Activated naive CD4-positive, alpha-beta T cell treated with anti-CD3 and anti-CD28 coated beads, Interleukin-2, amount 50 U/mL, for 72 hours (primary cell): ENCODE measurements at regions not wholly inside any gene's neighbourhood (a gene's known extent, or its start where the extent isn't known, plus 50 kb on each side); places are given as distances from the start of the nearest gene placed in this dataset.

Experiments
- ATAC-seq, 2 donors: fragments of 150-1000 bp; cut with Tn5 transposase; 2 replicates each; pipeline ENCODE4 v1.10.0; 2021; ENCODE audit warnings: mild to moderate bottlenecking in 2 of 2, moderate library complexity in 2 of 2
- DNase-seq, 2 donors: peaks; one replicate each; pipeline ENCODE4 v3.0.0; 2021 to 2022; ENCODE audit warnings: low spot score in 2 of 2
- H3K27ac Mint-ChIP-seq, 2 donors: one replicate each; pipeline ENCODE4 v1.8.0; 2022; ENCODE audit warnings: mild to moderate bottlenecking in 2 of 2, mixed read lengths in 2 of 2
- H3K36me3 Mint-ChIP-seq, 2 donors: one replicate each; pipeline ENCODE4 v1.8.0; 2022; ENCODE audit warnings: mixed read lengths in 2 of 2
- H3K9me3 Mint-ChIP-seq, 2 donors: one replicate each; pipeline ENCODE4 v1.8.0; 2022; ENCODE audit warnings: mixed read lengths in 2 of 2

DNA sequence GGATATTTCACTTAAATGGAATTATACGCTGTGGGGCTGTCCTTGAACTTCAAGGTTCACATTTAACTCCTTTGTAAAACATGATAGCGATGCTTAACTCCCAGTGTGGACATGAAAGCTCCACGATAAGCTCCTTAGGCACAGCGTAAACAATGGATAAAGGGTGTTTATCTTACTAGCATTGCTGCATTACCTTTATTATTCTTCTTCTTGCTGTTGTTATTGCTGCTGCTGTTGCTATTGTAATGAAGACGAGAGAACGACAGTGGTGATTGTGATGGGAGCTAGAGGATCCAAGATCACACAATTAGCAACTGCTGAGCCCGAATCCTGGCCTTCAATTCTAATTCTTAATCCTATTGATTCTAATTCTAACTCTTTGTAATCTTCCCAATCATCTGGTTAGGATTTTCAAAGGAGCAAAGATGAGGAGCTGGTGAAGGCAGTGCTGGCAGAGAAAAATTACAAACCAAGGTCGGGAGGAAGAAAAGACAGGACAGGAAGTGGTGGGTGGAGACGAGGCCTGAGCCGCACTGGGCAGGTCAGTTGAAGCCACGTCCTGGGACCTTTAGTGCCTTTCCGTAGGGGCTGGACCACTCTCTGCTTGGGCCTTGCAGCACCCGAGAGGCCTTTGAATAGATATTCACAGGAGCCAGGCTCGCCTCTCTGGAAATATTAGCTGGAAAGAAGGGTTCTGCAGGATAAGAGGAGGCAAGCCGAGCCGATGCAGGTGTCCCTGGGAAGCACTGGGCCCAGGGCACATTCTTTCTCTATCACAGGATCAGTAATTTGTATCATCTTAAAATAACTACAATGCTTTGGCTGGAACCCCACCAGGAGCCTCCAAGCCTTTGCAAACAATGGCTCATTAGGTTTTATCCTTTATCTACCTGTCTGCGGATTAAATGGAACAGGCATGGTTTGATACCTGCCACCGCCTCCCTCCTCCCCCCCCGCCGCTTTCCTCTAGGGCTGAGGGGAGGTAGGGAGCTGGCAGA, 571.6 kb downstream of the AJAP1 start:
- ATAC-seq = no peak
- Mint-ChIP-seq H3K9me3 (no peaks in the 10 kb centered on the region), H3K36me3 (peaks cover 0 to 5% of the 10 kb centered on the region in 2 donors)

GRCh38 chr1:5223206-5223605, 568.8 kb downstream of the AJAP1 start:
- ATAC-seq = no peak
- H3K9me3 Mint-ChIP-seq = no peaks in the 10 kb centered on the region
- peaks cover 0 to 5% of the 10 kb centered on the region in 2 donors for H3K36me3 Mint-ChIP-seq
- DNase-seq = no peak
- H3K27ac Mint-ChIP-seq = no peak overlapping the region

More for the DNA sequence above, 571.6 kb downstream of the AJAP1 start:
- H3K27ac Mint-ChIP-seq = no peak overlapping the region
- DNase-seq = no peak

- Mint-ChIP-seq H3K36me3 (no peaks in the 10 kb centered on the region), H3K27ac (no peak overlapping the region), H3K9me3 (no peaks in the 10 kb centered on the region)
- ATAC-seq = no peak
- DNase-seq = no peak
These were observed 568.2 kb downstream of the AJAP1 start for GRCh38 chr1:5222626-5223025.

DNA sequence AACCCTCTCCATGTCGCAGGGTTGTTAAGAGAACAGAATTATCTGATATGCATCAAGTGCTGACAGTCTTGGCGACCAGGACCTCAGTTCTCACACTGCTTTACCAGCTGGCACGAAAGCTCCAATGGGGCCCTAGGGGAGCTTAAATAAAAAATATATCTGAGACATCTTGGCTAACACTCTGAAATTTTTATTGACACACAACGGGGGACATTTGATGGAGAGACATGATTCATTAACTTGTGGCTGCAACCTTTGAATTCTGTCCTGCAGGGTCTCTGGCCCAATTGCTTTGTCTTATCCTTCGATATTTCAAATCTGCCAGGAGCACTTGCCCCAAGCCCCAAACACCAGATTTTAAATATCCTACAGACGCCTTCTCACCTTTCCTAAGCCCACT, 567.0 kb downstream of the AJAP1 start:
- no peaks in the 10 kb centered on the region for H3K9me3 Mint-ChIP-seq

DNA sequence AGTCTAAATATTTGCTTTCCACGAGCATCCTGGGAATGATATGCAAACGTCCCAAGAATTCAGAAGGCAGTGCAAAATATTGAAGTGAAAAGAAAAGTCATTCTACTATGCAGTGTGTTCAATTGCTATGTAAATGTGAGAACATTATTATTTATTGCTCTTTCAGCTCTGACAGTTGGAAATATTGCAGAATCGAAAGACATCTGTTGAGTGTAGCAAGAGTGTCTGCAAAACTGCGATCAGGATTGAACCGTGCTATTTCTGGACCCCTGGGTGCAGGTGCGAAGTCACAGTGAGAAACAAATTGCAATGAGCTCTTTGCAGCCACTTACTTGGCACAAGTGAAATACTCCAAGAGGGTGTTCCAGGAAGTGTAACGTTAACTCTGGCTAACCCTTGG, 566.4 kb downstream of the AJAP1 start:
- ATAC-seq (no peak), DNase-seq (no peak)
- H3K27ac Mint-ChIP-seq = no peak overlapping the region
- no peaks in the 10 kb centered on the region for H3K9me3 Mint-ChIP-seq
- no peaks in the 10 kb centered on the region for H3K36me3 Mint-ChIP-seq

More for the DNA sequence above, 567.0 kb downstream of the AJAP1 start:
- H3K36me3 Mint-ChIP-seq = no peaks in the 10 kb centered on the region
- no peak overlapping the region for H3K27ac Mint-ChIP-seq
- no peak for ATAC-seq
- no peak for DNase-seq

DNA sequence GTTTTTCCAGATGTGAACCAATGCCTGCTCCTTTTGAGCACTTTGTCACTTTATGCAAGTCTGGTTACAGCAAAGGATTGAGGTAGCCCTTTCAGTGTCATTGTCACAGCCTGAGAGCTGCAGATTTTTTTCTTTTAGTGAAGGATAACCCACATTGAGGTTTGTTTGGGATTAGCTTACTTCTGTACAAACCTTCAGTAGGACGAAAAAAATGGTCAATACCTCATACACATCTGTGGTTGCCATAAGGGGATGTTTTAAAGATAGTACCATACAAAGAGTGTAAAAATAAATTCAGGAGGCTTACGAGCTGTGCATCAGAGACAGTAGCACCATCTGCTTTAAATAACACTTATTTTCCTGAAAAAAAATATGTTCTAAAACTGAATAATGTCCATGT, 566.0 kb downstream of the AJAP1 start:
- Mint-ChIP-seq H3K36me3 (no peaks in the 10 kb centered on the region), H3K9me3 (no peaks in the 10 kb centered on the region), H3K27ac (no peak overlapping the region)
- no peak for ATAC-seq
- no peak for DNase-seq

- H3K36me3 Mint-ChIP-seq = peaks cover 4 to 6% of the 10 kb centered on the region in 2 donors
- no peak overlapping the region for H3K27ac Mint-ChIP-seq
- ATAC-seq (no peak), DNase-seq (no peak)
- peaks cover 0 to 15% of the 10 kb centered on the region in 2 donors for H3K9me3 Mint-ChIP-seq
These were observed 545.6 kb downstream of the AJAP1 start for GRCh38 chr1:5200006-5200405.

GRCh38 chr1:5198328-5198727, 543.9 kb downstream of the AJAP1 start:
- Mint-ChIP-seq H3K9me3 (peaks cover 0 to 11% of the 10 kb centered on the region in 2 donors), H3K36me3 (peaks cover 0 to 4% of the 10 kb centered on the region in 2 donors)

DNA sequence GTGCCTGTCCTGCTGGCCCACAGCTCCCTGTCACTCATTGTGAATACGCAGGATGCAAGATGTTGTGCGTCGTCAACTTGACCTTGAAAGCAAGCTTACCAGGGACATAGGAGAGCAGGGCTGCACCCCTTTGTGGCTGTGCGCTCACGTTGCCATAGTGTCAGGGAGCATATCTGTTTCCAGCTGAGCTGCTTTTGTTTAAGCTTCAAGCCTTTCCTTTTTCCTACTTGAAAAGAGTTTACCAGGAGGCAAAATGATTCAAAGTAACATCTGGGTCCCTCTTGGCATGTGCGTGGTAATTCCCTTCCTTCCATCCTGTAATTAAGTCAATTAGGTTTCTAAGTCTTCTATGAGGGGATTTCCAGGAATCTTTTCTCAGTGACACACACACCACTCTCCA, 537.1 kb downstream of the AJAP1 start:
- Mint-ChIP-seq H3K9me3 (no peaks in the 10 kb centered on the region), H3K36me3 (no peaks in the 10 kb centered on the region), H3K27ac (no peak overlapping the region)
- no peak for DNase-seq
- no peak for ATAC-seq

More at GRCh38 chr1:5198328-5198727, 543.9 kb downstream of the AJAP1 start:
- H3K27ac Mint-ChIP-seq = no peak overlapping the region
- DNase-seq = no peak
- no peak for ATAC-seq

- H3K27ac Mint-ChIP-seq = no peak overlapping the region
- H3K9me3 Mint-ChIP-seq = no peaks in the 10 kb centered on the region
- H3K36me3 Mint-ChIP-seq = no peaks in the 10 kb centered on the region
- ATAC-seq (no peak), DNase-seq (no peak)
These were observed 535.0 kb downstream of the AJAP1 start for GRCh38 chr1:5189384-5189783.

GRCh38 chr1:5165762-5166161, 511.4 kb downstream of the AJAP1 start:
- DNase-seq = no peak
- ATAC-seq = no peak
- no peak overlapping the region for H3K27ac Mint-ChIP-seq
- peaks cover 0 to 5% of the 10 kb centered on the region in 2 donors for H3K9me3 Mint-ChIP-seq
- peaks cover 4 to 6% of the 10 kb centered on the region in 2 donors for H3K36me3 Mint-ChIP-seq

DNA sequence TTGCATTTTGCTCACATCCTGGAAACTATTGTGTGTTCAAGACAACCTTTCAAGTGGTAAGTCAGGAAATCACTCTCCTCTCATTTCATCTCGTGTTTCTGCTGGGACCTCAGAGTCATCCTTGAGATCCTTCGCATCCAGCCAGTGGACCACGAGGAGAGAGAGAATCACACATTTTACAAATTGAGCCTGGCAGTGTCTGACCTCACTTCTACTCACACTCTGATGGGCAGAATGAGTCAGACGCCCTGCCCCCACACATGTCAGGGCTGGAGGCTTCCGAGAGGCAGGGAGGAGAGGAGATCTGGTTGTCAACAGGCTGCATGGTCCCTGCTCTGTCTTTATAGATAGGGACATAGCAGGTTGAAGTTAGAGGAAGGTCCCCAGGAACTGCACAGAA, 509.7 kb downstream of the AJAP1 start:
- Mint-ChIP-seq H3K36me3 (no peaks in the 10 kb centered on the region), H3K9me3 (peaks cover 5 to 6% of the 10 kb centered on the region in 2 donors), H3K27ac (no peak overlapping the region)
- DNase-seq = peak in 1 of 2 donors; percentile 13
- peak; percentile 65 to 85 for ATAC-seq

DNA sequence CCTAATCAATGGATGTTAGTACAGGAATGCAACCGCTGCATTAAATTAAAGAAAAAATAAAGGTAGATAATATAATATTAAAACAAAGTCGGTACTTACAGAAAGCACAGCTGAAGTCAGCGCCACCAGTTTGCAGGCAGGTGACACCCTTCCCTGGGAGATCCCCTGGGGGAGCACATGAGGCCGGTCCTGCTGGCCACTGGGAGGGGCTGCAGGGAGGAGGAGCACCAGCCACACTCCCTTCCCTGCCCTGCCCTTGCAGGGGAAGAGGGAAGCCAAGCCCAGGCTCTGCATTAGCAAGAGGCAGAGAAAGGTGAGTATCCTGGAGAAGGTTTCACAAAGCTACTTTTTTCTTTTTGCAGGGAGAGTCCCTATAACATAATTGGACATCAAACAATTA, 507.0 kb downstream of the AJAP1 start:
- ATAC-seq (no peak), DNase-seq (no peak)
- Mint-ChIP-seq H3K27ac (no peak overlapping the region), H3K36me3 (no peaks in the 10 kb centered on the region), H3K9me3 (peaks cover 5 to 6% of the 10 kb centered on the region in 2 donors)

- DNase-seq = no peak
- H3K9me3 Mint-ChIP-seq = peaks cover 10 to 24% of the 10 kb centered on the region in 2 donors
- H3K27ac Mint-ChIP-seq = no peak overlapping the region
- H3K36me3 Mint-ChIP-seq = peaks cover 12 to 14% of the 10 kb centered on the region in 2 donors
- ATAC-seq = no peak
These were observed 502.8 kb downstream of the AJAP1 start for GRCh38 chr1:5157175-5157574.

DNA sequence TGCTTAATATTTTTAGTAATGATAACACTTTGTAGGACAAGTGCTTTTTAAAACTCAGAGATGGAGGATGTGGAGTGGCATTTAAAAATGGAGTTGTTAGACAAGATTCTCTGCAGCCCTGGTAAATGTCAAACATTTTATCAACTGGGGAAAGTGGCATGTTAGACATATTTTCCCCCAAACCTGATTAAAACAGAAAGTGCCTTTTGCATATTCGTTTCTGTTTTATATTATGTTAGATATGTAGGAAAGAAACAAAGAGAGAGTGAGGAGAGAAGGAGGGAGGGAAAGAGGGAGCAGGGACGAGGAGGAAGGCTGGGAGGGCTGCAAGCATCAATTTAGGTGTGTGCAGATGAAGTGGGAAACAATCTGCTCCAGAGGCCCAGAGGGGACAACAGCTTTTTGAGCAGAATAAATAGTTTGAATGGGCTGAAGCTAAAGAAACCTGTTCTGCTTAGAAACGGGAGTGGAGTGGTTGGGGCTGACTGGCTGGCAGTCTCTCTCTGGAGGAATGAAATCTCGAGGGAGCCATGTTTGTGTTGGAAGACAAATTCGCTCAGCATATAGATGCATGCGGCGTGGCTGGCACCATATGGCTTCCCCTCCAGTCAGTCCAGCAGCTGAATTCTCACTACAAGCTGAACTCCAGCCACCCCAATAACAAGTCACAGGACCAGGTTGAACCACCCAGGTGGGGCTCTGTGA, 502.2 kb downstream of the AJAP1 start:
- peaks cover 12 to 14% of the 10 kb centered on the region in 2 donors for H3K36me3 Mint-ChIP-seq
- DNase-seq = no peak
- no peak for ATAC-seq
- no peak overlapping the region for H3K27ac Mint-ChIP-seq
- H3K9me3 Mint-ChIP-seq = peaks cover 10 to 24% of the 10 kb centered on the region in 2 donors

DNA sequence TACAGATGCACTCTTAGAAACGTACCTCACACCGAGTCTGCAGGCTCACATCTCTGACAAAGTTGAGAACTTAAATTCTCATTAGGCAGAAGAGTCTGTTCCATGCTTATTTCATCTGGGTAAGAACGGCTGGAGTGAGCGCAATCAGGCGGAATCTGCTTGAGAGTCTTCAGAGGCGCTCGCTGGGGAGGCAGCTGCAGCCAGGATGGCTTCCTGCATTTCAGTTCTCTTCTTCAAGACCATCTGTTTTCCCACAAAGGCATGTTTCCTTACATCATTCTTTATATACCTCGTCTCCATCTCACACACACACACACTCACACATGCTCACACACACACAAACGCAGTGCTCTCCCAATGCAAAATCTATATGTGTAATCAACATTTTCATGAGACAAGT, 497.1 kb downstream of the AJAP1 start:
- H3K9me3 Mint-ChIP-seq = peaks cover 5 to 18% of the 10 kb centered on the region in 2 donors
- DNase-seq (no peak), ATAC-seq (no peak)
- no peak overlapping the region for H3K27ac Mint-ChIP-seq
- H3K36me3 Mint-ChIP-seq = peaks cover 12 to 14% of the 10 kb centered on the region in 2 donors

DNA sequence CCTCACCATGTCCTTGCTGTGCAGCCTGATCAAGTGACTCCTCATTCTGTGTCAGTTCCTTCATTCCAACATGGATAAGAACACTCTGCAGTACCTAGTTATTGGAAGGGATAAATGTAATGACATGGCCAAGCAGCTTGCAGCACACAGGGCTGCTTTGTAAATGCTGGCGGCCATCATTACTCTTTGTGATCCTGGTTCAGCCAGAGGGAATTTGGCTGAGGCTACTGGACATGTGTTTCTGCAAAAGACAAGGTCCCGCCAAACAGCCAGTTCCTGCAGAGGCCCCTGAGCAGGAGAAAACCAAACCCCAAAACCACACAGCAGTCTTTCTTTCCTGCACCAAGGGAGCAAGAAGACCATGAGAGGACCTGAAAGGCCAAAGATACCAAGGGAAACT, 495.8 kb downstream of the AJAP1 start:
- DNase-seq (no peak), ATAC-seq (no peak)
- Mint-ChIP-seq H3K27ac (no peak overlapping the region), H3K9me3 (peaks cover 4 to 17% of the 10 kb centered on the region in 2 donors), H3K36me3 (peaks cover 7 to 10% of the 10 kb centered on the region in 2 donors)
